Hematopoietic multipotent progenitor cell treated with erythropoietin and hydrocortisone succinate and interleukin-3 and kit ligand, for 17 days (in vitro differentiated cells): ENCODE measurements at regions not wholly inside any gene's neighbourhood (a gene's known extent, or its start where the extent isn't known, plus 50 kb on each side); places are given as distances from the start of the nearest gene placed in this dataset.

ENCODE experiments used
- DNase-seq: peaks from one replicate; pipeline ENCODE4 v3.0.0-alpha.2; 2015; ENCODE audit warnings: low spot score

GRCh38 chr12:91968076-91968776 is 177.4 kb downstream of the BTG1 start:
- DNase-seq, result no peak

DNA sequence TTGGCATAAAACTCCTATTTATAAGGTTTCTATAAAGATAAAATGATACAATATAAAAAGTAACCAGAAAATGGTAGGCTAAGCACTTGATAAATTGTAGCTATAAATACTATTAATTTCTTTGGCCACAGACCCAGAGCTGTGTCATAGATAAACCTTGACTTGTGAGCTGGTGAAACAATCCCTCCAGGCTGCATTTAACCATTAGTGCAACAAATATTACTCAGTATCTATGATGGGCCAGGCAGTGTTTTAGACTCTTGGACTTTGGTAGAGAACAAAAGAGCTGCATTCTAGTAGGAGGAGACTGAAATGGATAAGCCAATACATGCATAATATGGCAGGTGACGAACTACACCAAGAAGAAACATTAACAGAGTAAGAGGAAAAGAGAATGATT is 178.1 kb downstream of the BTG1 start:
- DNase-seq, result no peak

- no peak for DNase-seq
These were observed 179.9 kb downstream of the BTG1 start for GRCh38 chr12:91965781-91966180.

- no peak for DNase-seq
These were observed 181.1 kb downstream of the BTG1 start for GRCh38 chr12:91964501-91964900.

DNA sequence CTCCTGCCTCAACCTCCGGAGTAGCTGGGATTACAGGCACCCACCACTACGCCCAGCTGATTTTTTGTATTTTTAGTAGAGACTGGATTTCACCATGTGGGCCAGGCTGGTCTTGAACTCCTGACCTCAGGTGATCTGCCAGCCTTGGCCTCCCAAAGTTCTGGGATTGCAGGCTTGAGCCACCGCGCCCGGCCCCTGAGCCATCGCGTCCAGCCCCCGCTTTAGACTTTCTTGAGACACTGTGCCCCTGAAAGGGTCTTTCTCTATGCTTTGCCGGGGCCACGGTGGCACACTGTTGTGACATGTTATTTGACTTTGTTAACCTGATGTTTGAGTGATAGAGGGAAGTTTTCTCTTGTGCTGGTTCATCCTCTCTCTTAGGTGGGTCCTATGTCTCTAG is 186.4 kb downstream of the BTG1 start:
- DNase-seq, result no peak

DNA sequence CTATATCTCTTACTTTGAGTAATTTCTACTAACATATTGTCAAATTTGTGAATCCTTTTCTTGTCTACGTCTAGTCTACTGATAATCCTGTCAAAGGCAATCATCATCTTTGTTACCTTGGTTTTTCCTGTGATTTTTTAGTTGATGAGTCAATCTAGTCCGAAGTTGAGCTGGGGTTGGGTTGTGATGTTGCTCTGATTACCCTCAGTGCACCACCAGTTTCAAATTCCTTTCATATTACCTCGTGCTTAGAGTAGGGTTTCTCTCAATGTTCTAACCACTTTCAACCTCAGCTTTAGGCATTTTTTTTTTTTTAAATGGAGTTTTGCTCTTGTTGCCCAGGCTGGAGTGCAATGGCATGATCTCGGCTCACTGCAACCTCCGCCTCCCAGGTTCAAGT is 186.8 kb downstream of the BTG1 start:
- no peak for DNase-seq

- no peak for DNase-seq
These were observed 190.9 kb downstream of the BTG1 start for GRCh38 chr12:91954747-91955146.

DNA sequence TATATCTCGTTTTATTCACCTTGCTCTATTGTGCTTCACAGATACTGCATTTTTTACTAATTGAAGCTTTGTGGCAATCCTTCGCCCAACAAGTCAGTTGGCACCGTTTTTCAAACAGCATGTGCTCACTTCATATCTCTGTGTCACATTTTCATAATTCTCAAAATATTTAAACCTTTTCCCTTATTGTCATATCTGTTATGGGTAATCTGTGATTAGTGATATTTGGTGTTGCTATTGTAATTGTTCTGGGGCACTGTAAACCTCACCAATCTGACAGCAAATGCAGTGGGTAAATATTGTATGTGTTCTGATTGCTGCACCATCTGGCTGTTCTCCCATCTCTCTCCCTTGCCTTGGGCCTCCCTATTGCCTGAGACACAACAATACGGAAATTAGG is 191.3 kb downstream of the BTG1 start:
- no peak for DNase-seq

GRCh38 chr12:91952916-91953315 is 192.7 kb downstream of the BTG1 start:
- DNase-seq, result no peak

DNA sequence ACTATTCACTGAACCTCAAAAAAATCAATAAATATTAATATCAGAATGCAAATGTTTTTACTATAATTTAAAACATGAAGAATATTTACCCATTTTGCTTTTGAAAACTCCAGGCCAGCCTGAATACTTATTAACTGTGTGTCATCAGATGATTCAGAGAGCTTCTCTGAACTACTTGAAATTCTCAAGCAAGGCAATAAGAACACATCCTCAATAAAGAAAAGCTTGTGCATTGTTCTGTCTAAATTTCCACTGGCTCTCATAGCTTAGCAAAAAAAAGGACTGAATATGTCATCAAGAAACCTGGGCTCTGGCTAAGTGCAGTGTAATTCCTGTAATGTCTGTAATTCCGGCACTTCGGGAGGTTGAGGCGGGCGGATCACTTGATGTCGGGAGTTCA is 194.1 kb downstream of the BTG1 start:
- DNase-seq, result no peak

- DNase-seq, result no peak
These were observed 197.1 kb downstream of the BTG1 start for GRCh38 chr12:91948504-91948903.

- DNase-seq, result no peak
These were observed 198.2 kb downstream of the BTG1 start for GRCh38 chr12:91947459-91947858.

DNA sequence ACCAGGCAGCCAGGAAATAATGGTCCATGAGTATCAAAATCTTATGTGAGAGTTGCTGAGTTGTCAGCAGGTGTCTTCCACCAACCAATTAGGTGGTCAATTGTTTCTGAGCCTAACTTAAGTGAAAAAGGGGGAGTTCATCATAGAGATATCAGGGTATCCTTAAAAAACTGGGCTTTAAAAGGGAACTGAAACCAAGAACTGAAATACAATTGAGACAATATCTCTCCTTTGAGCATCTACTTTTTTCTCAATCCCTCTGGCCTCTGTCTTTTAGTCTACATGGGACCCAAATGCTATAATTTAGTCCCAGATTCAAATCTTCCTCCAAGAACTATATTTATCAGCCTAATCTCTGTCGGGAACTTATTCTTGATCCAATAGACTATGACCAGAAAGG is 201.0 kb downstream of the BTG1 start:
- no peak for DNase-seq

- no peak for DNase-seq
These were observed 204.6 kb downstream of the BTG1 start for GRCh38 chr12:91940826-91941570.

DNA sequence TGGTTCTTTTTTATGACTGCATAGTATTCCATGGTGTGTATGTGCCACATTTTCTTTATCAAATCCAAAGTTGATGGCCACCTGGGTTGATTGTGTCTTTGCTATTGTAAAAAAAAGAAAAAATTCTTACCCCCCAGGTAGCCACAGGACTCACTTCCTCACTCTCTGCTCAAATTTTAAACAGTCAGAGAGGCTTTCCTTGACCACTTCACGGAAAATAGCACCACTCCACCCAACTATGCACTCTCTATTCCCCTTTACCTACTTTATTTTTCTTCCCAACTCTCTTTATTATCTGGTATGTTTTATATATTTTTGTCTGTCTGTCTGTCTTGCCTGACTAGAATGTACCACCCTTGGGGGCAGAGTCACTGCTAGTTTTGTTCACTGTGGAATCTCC is 205.3 kb downstream of the BTG1 start:
- DNase-seq, result no peak

GRCh38 chr12:91937706-91938105 is 207.9 kb downstream of the BTG1 start:
- no peak for DNase-seq

GRCh38 chr12:91937009-91937408 is 208.6 kb downstream of the BTG1 start:
- no peak for DNase-seq

GRCh38 chr12:91935296-91935695 is 210.3 kb downstream of the BTG1 start:
- DNase-seq, result no peak

- no peak for DNase-seq
These were observed 214.5 kb downstream of the BTG1 start for GRCh38 chr12:91931111-91931510.

DNA sequence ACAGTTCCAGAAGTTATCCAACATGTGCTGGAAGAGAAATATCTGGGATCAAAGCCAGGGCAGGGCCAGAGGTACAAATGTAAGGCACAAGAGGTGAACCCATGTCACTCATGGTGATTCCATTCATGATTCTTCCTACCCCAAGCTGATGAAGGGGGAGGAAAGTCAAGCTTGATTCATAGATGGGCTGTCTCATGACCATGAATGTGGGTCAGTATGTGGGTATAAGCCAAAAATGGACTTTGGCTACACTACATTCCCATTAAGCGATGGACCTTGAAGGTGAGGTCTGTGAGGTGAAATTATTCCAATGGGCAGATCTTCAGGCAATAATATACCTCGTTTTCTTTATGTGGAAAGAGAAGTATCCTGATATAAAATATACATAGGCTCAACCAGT is 217.1 kb downstream of the BTG1 start:
- DNase-seq, result no peak

DNA sequence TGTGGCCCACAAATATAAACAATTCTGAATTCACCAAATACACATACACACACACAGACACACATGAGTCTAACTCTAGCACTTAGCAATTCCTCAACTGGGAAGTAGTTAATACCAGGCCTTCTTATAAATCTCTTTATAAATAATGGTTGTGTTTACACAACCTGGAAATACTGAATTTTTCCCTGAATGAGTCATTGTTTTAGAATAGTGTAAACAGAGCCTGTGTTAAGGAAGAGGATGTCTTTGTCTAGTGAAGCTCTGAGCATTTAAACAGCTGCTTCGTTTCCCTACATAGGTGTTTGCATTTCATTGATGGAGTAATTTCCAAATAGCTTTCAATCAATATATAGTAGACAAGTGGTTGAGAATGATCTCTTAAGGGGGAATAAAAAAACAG is 218.8 kb downstream of the BTG1 start:
- no peak for DNase-seq

DNA sequence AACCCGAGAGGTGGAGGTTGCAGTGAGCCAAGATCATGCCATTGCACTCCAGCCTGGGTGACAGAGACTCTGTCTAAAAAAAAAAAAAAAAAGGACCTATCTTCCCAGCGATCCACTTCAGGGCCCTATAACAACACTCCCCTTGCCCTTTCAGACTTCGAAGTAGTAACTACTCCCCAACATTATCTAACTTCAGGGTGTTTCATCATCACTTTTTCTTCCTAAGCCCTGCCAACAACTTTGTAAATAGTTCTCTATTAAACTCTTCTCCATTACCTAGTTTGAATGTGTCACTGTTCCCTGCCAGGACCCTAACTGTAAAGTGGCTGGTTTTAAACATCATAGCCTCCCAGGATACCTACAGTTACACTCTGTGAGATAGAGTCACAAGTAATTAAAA is 220.8 kb downstream of the BTG1 start:
- DNase-seq, result no peak

- DNase-seq, result no peak
These were observed 221.8 kb downstream of the BTG1 start for GRCh38 chr12:91923864-91924263.

DNA sequence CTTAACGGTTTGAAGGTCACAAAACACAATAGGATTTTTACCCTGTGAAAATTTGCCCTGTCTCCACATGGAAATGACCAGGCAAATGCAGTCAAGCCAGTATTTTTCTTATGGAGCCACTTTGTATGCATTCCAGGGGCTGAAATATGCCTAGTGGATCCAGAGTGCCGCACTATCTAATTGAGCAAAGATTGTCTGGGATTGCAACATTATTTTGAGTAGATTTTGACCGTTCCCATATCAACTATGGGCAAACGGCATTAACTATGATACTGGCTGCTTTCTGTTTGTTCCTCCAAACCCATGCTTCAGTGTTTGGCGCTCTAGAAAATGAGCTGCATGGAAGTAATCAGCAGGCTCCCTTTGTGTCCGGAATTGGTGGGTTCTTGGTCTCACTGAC is 223.0 kb downstream of the BTG1 start:
- no peak for DNase-seq
